PC-3 (cell line): ENCODE measurements at regions not wholly inside any gene's neighbourhood (a gene's known extent, or its start where the extent isn't known, plus 50 kb on each side); places are given as distances from the start of the nearest gene placed in this dataset.

Experiments
- EZH2 ChIP-seq: fragments of 300-600 bp; sonication (generic); IDR thresholded peaks from one replicate; pipeline ENCODE4 v1.6.1; 2017; ENCODE audit warnings: antibody characterized with exemption, mild to moderate bottlenecking, low read length; ENCODE audit not compliant: unreplicated experiment
- TF ChIP-seq, protein P1 (sequence below): fragments of 300-600 bp; sonication (generic); conservative IDR thresholded peaks from 2 replicates; pipeline ENCODE4 v1.5.1; 2017; ENCODE audit warnings: antibody characterized with exemption, low read depth, mild to moderate bottlenecking, low read length

- TF ChIP-seq, protein P1, sequence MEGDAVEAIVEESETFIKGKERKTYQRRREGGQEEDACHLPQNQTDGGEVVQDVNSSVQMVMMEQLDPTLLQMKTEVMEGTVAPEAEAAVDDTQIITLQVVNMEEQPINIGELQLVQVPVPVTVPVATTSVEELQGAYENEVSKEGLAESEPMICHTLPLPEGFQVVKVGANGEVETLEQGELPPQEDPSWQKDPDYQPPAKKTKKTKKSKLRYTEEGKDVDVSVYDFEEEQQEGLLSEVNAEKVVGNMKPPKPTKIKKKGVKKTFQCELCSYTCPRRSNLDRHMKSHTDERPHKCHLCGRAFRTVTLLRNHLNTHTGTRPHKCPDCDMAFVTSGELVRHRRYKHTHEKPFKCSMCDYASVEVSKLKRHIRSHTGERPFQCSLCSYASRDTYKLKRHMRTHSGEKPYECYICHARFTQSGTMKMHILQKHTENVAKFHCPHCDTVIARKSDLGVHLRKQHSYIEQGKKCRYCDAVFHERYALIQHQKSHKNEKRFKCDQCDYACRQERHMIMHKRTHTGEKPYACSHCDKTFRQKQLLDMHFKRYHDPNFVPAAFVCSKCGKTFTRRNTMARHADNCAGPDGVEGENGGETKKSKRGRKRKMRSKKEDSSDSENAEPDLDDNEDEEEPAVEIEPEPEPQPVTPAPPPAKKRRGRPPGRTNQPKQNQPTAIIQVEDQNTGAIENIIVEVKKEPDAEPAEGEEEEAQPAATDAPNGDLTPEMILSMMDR = no peak
- no peak for TF ChIP-seq EZH2
Observed at GRCh38 chr18:77397617-77398016, 148.0 kb downstream of the GALR1 start.
